Ovary (tissue), 7 donors: ENCODE measurements at regions not wholly inside any gene's neighbourhood (a gene's known extent, or its start where the extent isn't known, plus 50 kb on each side); places are given as distances from the start of the nearest gene placed in this dataset.

ENCODE experiments used
- DNase-seq, 5 donors: peaks; one replicate each; pipeline ENCODE4 v3.0.0-alpha.2; 2019 to 2020
- H3K27ac ChIP-seq, 2 donors: fragments of 200-600 bp; one replicate each; pipeline versions ENCODE4 v1.5.1 to v1.8.0; 2019 to 2022
- H3K27me3 ChIP-seq: fragments of 200-600 bp; one replicate; pipeline ENCODE4 v1.8.0; 2022
- H3K36me3 ChIP-seq: fragments of 200-600 bp; sonication (generic); one replicate; pipeline ENCODE4 v1.5.1; 2019
- H3K4me1 ChIP-seq: one replicate; pipeline ENCODE4 v1.8.1; 2013; ENCODE audit warnings: mild to moderate bottlenecking, moderate library complexity; ENCODE audit not compliant: insufficient read depth
- H3K4me3 ChIP-seq: fragments of 200-600 bp; sonication (generic); one replicate; pipeline ENCODE4 v1.5.1; 2017
- H3K9me3 ChIP-seq, 2 donors: fragments of 200-600 bp in 1 of 2; sonication (generic) in 1 of 2; one replicate each; pipeline versions ENCODE4 v1.5.1 to v1.8.1; 2013 to 2019; ENCODE audit warnings: mild to moderate bottlenecking in 1 of 2, moderate library complexity in 1 of 2
- CTCF ChIP-seq, 3 donors: fragments of 450-650 bp in 2 of 3; fragments of 200-600 bp in 1 of 3; IDR thresholded peaks; one replicate each; pipeline versions ENCODE4 v1.5.1 to v1.8.0; 2016 to 2022; ENCODE audit warnings: antibody characterized with exemption in 3 of 3, mild to moderate bottlenecking in 1 of 3
- EP300 ChIP-seq: sonication (generic); formaldehyde crosslinking; IDR thresholded peaks from one replicate; pipeline ENCODE4 v1.6.1; 2017; ENCODE audit warnings: antibody characterized with exemption
- POLR2A ChIP-seq: fragments of 450-650 bp; IDR thresholded peaks from one replicate; pipeline ENCODE4 v1.6.1; 2017; ENCODE audit warnings: antibody characterized with exemption, mild to moderate bottlenecking, moderate library complexity
- WGBS, 3 donors: extraction: QIAGEN DNeasy Blood & Tissue Kit in 1 of 3; methylation state at CpG; one replicate each; pipeline versions ENCODE4 v1.1.5 to v1.1.7; 2013 to 2017; 5-methylcytosine and 5-hydroxymethylcytosine counted together
- intact Hi-C, 4 donors: fragments of 100-400 bp; cut with DNase I; formaldehyde crosslinking; loops; one replicate each; pipeline versions ENCODE4 v1.11.0 to v1.15.1; 2022 to 2023
- donor health status: DM: no; HTN: no; CAD: no; lungs with moderate emphysema.
- donor health status: DM: no; HTN: no; CAD: no.
- donor health status: Bipolar disorder and iron deficiency.
- donor health status: DM: no; HTN: no; CAD: no.
- donor health status: DM: yes; HTN: yes; CAD: no.

GRCh38 chr2:208657468-208657867 is 250.9 kb downstream of the PTH2R start:
- no peaks in the 10 kb centered on the region for H3K27me3 ChIP-seq
- WGBS, 3 donors = 81 to 85% (median 82%) methylated on average over 1 of the region's 1 CpG
- H3K27ac ChIP-seq = no peak overlapping the region
- H3K4me1 ChIP-seq = no peaks in the 10 kb centered on the region
- no peak for TF ChIP-seq POLR2A
- TF ChIP-seq EP300 = no peak
- TF ChIP-seq CTCF (IDR thresholded peaks at IDR 0.05) = no peak
- DNase-seq = no peak
- H3K36me3 ChIP-seq = no peaks in the 10 kb centered on the region
- no peak overlapping the region for H3K4me3 ChIP-seq
- intact Hi-C loops = no loop called here
- H3K9me3 ChIP-seq = no peaks in the 10 kb centered on the region

- no peak overlapping the region for H3K27ac ChIP-seq
- no peaks in the 10 kb centered on the region for H3K27me3 ChIP-seq
- intact Hi-C loops = no loop called here
- TF ChIP-seq EP300 = no peak
- no peak for TF ChIP-seq POLR2A
- TF ChIP-seq CTCF (IDR thresholded peaks at IDR 0.05) = no peak
- H3K4me3 ChIP-seq = no peak overlapping the region
- H3K9me3 ChIP-seq = no peaks in the 10 kb centered on the region
- DNase-seq = no peak
- WGBS, 3 donors = 70 to 79% (median 78%) methylated on average over 2 of the region's 2 CpGs
- H3K4me1 ChIP-seq = no peaks in the 10 kb centered on the region
- no peaks in the 10 kb centered on the region for H3K36me3 ChIP-seq
Observed at GRCh38 chr2:208669394-208669793, 262.8 kb downstream of the PTH2R start.

GRCh38 chr2:208671284-208671683 is 264.7 kb downstream of the PTH2R start:
- no peak for DNase-seq
- Histone ChIP-seq H3K4me1 (no peaks in the 10 kb centered on the region), H3K27ac (no peak overlapping the region), H3K27me3 (no peaks in the 10 kb centered on the region), H3K36me3 (no peaks in the 10 kb centered on the region), H3K9me3 (no peaks in the 10 kb centered on the region), H3K4me3 (no peak overlapping the region)
- TF ChIP-seq CTCF (IDR thresholded peaks at IDR 0.05) (no peak), EP300 (no peak), POLR2A (no peak)
- WGBS, 3 donors = 0 to 14% (median 5%) methylated on average over 1 of the region's 1 CpG
- intact Hi-C loops = no loop called here

DNA sequence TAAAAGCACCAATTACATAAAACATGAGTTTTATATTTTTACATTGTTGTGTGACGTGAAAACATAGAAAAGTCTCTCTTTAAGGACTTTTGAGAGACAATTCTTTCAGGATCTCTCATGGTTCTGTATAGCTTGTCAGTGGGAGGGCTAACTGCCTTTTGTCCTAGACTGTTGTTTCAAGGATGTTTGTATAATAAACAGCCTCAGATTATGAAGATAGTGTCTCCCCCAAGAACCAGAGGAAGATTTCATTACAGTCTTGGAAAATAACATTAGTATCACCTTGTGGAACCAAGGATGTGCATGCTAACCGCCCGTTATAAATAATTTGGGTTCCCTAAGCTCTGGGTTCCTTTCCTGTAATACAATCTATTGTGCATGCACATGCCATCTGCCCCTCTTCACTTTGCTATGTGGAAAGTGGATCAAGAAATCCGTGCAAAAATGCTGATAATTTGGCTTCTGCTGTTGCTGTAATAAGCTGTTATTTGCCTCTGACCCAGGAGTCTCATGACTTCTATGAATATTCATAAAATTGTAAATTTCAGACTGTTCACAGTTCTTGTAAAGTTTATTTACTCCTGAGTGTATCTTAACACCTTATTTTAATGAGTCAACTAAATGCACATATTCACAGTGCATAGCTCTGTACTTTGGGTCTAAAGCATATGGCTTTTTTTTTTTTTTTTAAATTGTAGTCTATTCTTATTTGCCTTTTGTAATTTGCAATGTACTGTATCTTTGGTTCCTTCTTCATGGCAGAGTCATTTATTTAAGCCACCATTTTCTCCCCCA is 265.5 kb downstream of the PTH2R start:
- intact Hi-C loops = no loop called here

More for the DNA sequence above, 265.5 kb downstream of the PTH2R start:
- no peak overlapping the region for H3K4me3 ChIP-seq
- no peaks in the 10 kb centered on the region for H3K27me3 ChIP-seq
- no peaks in the 10 kb centered on the region for H3K9me3 ChIP-seq
- no peak for TF ChIP-seq CTCF (IDR thresholded peaks at IDR 0.05)
- TF ChIP-seq POLR2A = no peak
- TF ChIP-seq EP300 = no peak
- H3K27ac ChIP-seq = no peak overlapping the region
- no peak for DNase-seq
- 60 to 63% (median 60%) methylated on average over 4 of the region's 4 CpGs for WGBS, 3 donors
- H3K36me3 ChIP-seq = no peaks in the 10 kb centered on the region
- no peaks in the 10 kb centered on the region for H3K4me1 ChIP-seq
